Neural progenitor cell (in vitro differentiated cells): ENCODE measurements at regions not wholly inside any gene's neighbourhood (a gene's known extent, or its start where the extent isn't known, plus 50 kb on each side); places are given as distances from the start of the nearest gene placed in this dataset.

Source experiments
- CTCF ChIP-seq: fragments of 200-600 bp; sonication (generic); IDR thresholded peaks from 2 replicates; pipeline ENCODE4 v1.5.1; 2017; ENCODE audit warnings: antibody characterized with exemption, mild to moderate bottlenecking
- EZH2 ChIP-seq: fragments of 200-600 bp; sonication (generic); IDR thresholded peaks from 2 replicates; pipeline ENCODE4 v1.6.1; 2017; ENCODE audit warnings: antibody characterized with exemption, mild to moderate bottlenecking, moderate library complexity
- EZH2phosphoT487 ChIP-seq: fragments of 200-600 bp; sonication (generic); IDR thresholded peaks from 2 replicates; pipeline ENCODE4 v1.6.1; 2017; ENCODE audit warnings: antibody characterized with exemption

GRCh38 chr3:117399311-117400078 lies 689.9 kb downstream of the TUSC7 start:
- TF ChIP-seq CTCF (no peak), EZH2 (no peak), EZH2phosphoT487 (no peak)
